H9 (cell line): ENCODE measurements at regions not wholly inside any gene's neighbourhood (a gene's known extent, or its start where the extent isn't known, plus 50 kb on each side); places are given as distances from the start of the nearest gene placed in this dataset.
"Not testable (repeated sequence)": the region's sequence is repeated elsewhere in the genome, so short reads cannot be mapped to it uniquely, and the experiment has no call there.

Experiments used
- DNase-seq: peaks from one replicate; pipeline ENCODE4 v3.0.0-alpha.2; 2017
- H2AFZ ChIP-seq: one replicate; pipeline ENCODE4 v1.6.1; 2013; ENCODE audit warnings: mild to moderate bottlenecking, low read length, control low read depth, moderate library complexity
- H2AK5ac ChIP-seq: 2 replicates; pipeline ENCODE4 v1.6.1; 2013; ENCODE audit warnings: low read length, control low read depth, mixed read lengths; ENCODE audit not compliant: insufficient read length
- H2BK120ac ChIP-seq: one replicate; pipeline ENCODE4 v1.6.1; 2013; ENCODE audit warnings: low read depth, mild to moderate bottlenecking, low read length, control low read depth, inconsistent platforms; ENCODE audit not compliant: poor library complexity, severe bottlenecking
- H2BK12ac ChIP-seq: 2 replicates; pipeline ENCODE4 v1.6.1; 2013; ENCODE audit warnings: low read length, control low read depth, mixed read lengths, low read depth; ENCODE audit not compliant: insufficient read length
- H2BK15ac ChIP-seq: 2 replicates; pipeline ENCODE4 v1.6.1; 2013; ENCODE audit warnings: low read depth, low read length, control low read depth
- H2BK20ac ChIP-seq: one replicate; pipeline ENCODE4 v1.6.1; 2013; ENCODE audit warnings: low read depth, mild to moderate bottlenecking, low read length, control low read depth, inconsistent platforms; ENCODE audit not compliant: poor library complexity, severe bottlenecking
- H2BK5ac ChIP-seq: 2 replicates; pipeline ENCODE4 v1.6.1; 2013; ENCODE audit warnings: low read length, control low read depth, mixed read lengths; ENCODE audit not compliant: insufficient read length
- H3K14ac ChIP-seq: 2 replicates; pipeline ENCODE4 v1.6.1; 2013; ENCODE audit warnings: low read length, control low read depth; ENCODE audit not compliant: insufficient read depth
- H3K18ac ChIP-seq: 2 replicates; pipeline ENCODE4 v1.6.1; 2013; ENCODE audit warnings: low read depth, mild to moderate bottlenecking, mixed read lengths, low read length, control low read depth; ENCODE audit not compliant: insufficient read length
- H3K23ac ChIP-seq: 2 replicates; pipeline ENCODE4 v1.6.1; 2013; ENCODE audit warnings: low read length, control low read depth, mixed read lengths, low read depth; ENCODE audit not compliant: insufficient read length
- H3K23me2 ChIP-seq: 2 replicates; pipeline ENCODE4 v1.6.1; 2013; ENCODE audit warnings: low read depth, mild to moderate bottlenecking, mixed read lengths, low read length, control low read depth; ENCODE audit not compliant: insufficient read length, poor library complexity, severe bottlenecking
- H3K27ac ChIP-seq: 2 replicates; pipeline ENCODE4 v1.5.1; 2013; ENCODE audit warnings: low read length, control low read depth, mixed read lengths, low read depth; ENCODE audit not compliant: insufficient read length
- H3K27me3 ChIP-seq: 2 replicates; pipeline ENCODE4 v1.6.1; 2013; ENCODE audit warnings: low read length, control low read depth, inconsistent platforms; ENCODE audit not compliant: insufficient read depth
- H3K4ac ChIP-seq: 2 replicates; pipeline ENCODE4 v1.6.1; 2013; ENCODE audit warnings: low read depth, mild to moderate bottlenecking, control low read depth, inconsistent platforms, low read length, moderate library complexity
- H3K4me1 ChIP-seq: 2 replicates; pipeline ENCODE4 v1.6.1; 2013; ENCODE audit warnings: low read length, control low read depth, inconsistent platforms; ENCODE audit not compliant: insufficient read depth
- H3K4me2 ChIP-seq: 2 replicates; pipeline ENCODE4 v1.6.1; 2013; ENCODE audit warnings: low read length, control low read depth, mixed read lengths; ENCODE audit not compliant: insufficient read length, insufficient read depth
- H3K56ac ChIP-seq: 2 replicates; pipeline ENCODE4 v1.6.1; 2013; ENCODE audit warnings: low read depth, mild to moderate bottlenecking, mixed read lengths, low read length, control low read depth; ENCODE audit not compliant: insufficient read length
- H3K79me1 ChIP-seq: 2 replicates; pipeline ENCODE4 v1.6.1; 2013; ENCODE audit warnings: low read depth, mild to moderate bottlenecking, moderate library complexity, low read length, control low read depth, inconsistent platforms; ENCODE audit not compliant: insufficient read depth, poor library complexity, severe bottlenecking
- H3K79me2 ChIP-seq: 2 replicates; pipeline ENCODE4 v1.6.1; 2013; ENCODE audit warnings: low read length, control low read depth, inconsistent platforms; ENCODE audit not compliant: insufficient read depth
- H3K9ac ChIP-seq: 2 replicates; pipeline ENCODE4 v1.6.1; 2013; ENCODE audit warnings: low read length, control low read depth, mixed read lengths; ENCODE audit not compliant: insufficient read length; ENCODE audit errors: extremely low read depth
- H3K9me3 ChIP-seq: one replicate; pipeline ENCODE4 v1.6.1; 2013; ENCODE audit warnings: low read depth, low read length, inconsistent platforms; ENCODE audit not compliant: control insufficient read depth
- H3T11ph ChIP-seq: one replicate; pipeline ENCODE4 v1.6.1; 2013; ENCODE audit warnings: mild to moderate bottlenecking, low read length, control low read depth, inconsistent platforms
- H4K20me1 ChIP-seq: one replicate; pipeline ENCODE4 v1.6.1; 2013; ENCODE audit not compliant: control insufficient read depth, insufficient read length, insufficient read depth
- H4K5ac ChIP-seq: 2 replicates; pipeline ENCODE4 v1.6.1; 2013; ENCODE audit warnings: low read depth, mild to moderate bottlenecking, mixed read lengths, low read length, control low read depth; ENCODE audit not compliant: insufficient read length
- H4K8ac ChIP-seq: replicated peaks from 2 replicates; pipeline ENCODE4 v1.6.1; 2013; ENCODE audit warnings: low read length, control low read depth, mixed read lengths, low read depth; ENCODE audit not compliant: insufficient read length
- H4K91ac ChIP-seq: 2 replicates; pipeline ENCODE4 v1.6.1; 2013; ENCODE audit warnings: low read depth, mild to moderate bottlenecking, moderate library complexity, mixed read lengths, low read length, control low read depth; ENCODE audit not compliant: insufficient read length
- H3K27ac Mint-ChIP-seq, 3 experiments: 2 replicates in 2 of 3; 3 replicates in 1 of 3; pipeline ENCODE4 v1.8.0; 2020 to 2021; ENCODE audit warnings: mixed read lengths in 3 of 3, mild to moderate bottlenecking in 1 of 3, moderate library complexity in 1 of 3
- H3K27me3 Mint-ChIP-seq: 2 replicates; pipeline ENCODE4 v1.8.0; 2021; ENCODE audit warnings: low read depth, mild to moderate bottlenecking, moderate library complexity, mixed read lengths
- H3K36me3 Mint-ChIP-seq, 3 experiments: 2 replicates in 2 of 3; 3 replicates in 1 of 3; pipeline ENCODE4 v1.8.0; 2020 to 2021; ENCODE audit warnings: low read depth in 3 of 3, mixed read lengths in 3 of 3; ENCODE audit not compliant: insufficient read depth in 1 of 3
- H3K4me1 Mint-ChIP-seq, 2 experiments: 2 replicates each; pipeline ENCODE4 v1.8.0; 2020; ENCODE audit warnings: mixed read lengths in 2 of 2
- H3K4me3 Mint-ChIP-seq, 2 experiments: 2 replicates in 1 of 2; 3 replicates in 1 of 2; pipeline ENCODE4 v1.8.0; 2020 to 2021; ENCODE audit warnings: mild to moderate bottlenecking in 2 of 2, mixed read lengths in 2 of 2, moderate library complexity in 1 of 2
- H3K9me3 Mint-ChIP-seq, 2 experiments: 2 replicates in 1 of 2; 3 replicates in 1 of 2; pipeline ENCODE4 v1.8.0; 2020; ENCODE audit warnings: mild to moderate bottlenecking in 2 of 2, mixed read lengths in 2 of 2, moderate library complexity in 1 of 2
- CTCF ChIP-seq: fragments of 200-600 bp; sonication (generic); conservative IDR thresholded peaks from 3 replicates; pipeline ENCODE4 v1.8.0; 2021; ENCODE audit warnings: antibody characterized with exemption, mild to moderate bottlenecking
- WGBS: extraction: QIAGEN DNeasy Blood & Tissue Kit; methylation state at CpG from one replicate; pipeline ENCODE4 v1.1.7; 2013; ENCODE audit warnings: missing lambda C conversion rate, low lambda C conversion rate, mixed read lengths; ENCODE audit not compliant: insufficient read length; ENCODE audit errors: extremely low coverage; 5-methylcytosine and 5-hydroxymethylcytosine counted together

DNA sequence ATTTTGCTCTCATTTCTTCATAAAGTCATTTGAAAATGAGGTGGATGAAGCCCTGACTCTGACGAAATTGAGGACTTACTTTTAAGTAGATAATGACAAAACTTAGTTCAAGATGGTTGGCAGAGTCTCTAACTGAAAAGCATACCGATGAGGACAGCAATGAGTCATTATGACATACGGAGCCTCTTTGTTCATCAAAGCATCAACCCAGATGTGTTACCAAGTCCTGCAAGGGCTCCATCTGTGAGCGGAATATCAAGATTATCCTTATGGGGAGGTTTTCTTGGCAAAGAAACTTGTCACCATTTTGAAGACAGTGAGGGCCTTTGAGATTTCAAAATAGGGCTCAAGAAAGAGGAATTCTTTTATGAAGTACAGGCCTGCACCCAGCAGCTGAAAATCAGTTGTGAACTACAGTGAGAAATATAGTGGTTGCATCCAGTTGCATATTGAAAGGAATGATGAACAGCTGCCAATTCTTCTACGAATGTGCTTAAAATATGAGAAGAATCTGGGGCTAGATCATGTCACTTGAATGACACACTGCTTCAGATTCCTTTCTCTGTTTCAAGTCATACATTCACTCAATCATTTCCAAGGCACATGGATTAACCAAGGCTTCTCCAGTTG lies 86.6 kb upstream of the SLC24A2 start:
- no peaks in the 10 kb centered on the region for H3K4me1 Mint-ChIP-seq
- no peak overlapping the region for H2BK15ac ChIP-seq
- no peaks in the 10 kb centered on the region for H4K20me1 ChIP-seq
- H3K9ac ChIP-seq, result no peak overlapping the region
- H3K4me2 ChIP-seq, result no peak overlapping the region
- no peak overlapping the region for H3K27ac ChIP-seq
- H3K23me2 ChIP-seq, result no peaks in the 10 kb centered on the region
- peaks cover 13 to 14% of the 10 kb centered on the region in 2 experiments; a peak in 4 of 5 replicates for H3K9me3 Mint-ChIP-seq
- no peak overlapping the region for H2BK120ac ChIP-seq
- no peak overlapping the region for H3K18ac ChIP-seq
- no peak for DNase-seq
- no peak overlapping the region for H2AK5ac ChIP-seq
- H3K4me3 Mint-ChIP-seq, result no peak overlapping the region
- H3K36me3 Mint-ChIP-seq, result peaks cover 0 to 15% (median 0%) of the 10 kb centered on the region in 3 experiments; a peak in 4 of 7 replicates
- H3K14ac ChIP-seq, result no peak overlapping the region
- no peak overlapping the region for H2BK12ac ChIP-seq
- H3K4ac ChIP-seq, result no peak overlapping the region
- H3K27ac Mint-ChIP-seq, result no peak overlapping the region; a peak in 1 of 7 replicates
- H3K79me2 ChIP-seq, result no peaks in the 10 kb centered on the region
- WGBS, result no CpG with 5 or more reads among the region's 5 CpGs
- H3K56ac ChIP-seq, result no peak overlapping the region
- TF ChIP-seq CTCF, result no peak
- no peaks in the 10 kb centered on the region for H3K79me1 ChIP-seq
- H3K27me3 ChIP-seq, result no peaks in the 10 kb centered on the region
- H4K8ac ChIP-seq, result no peak overlapping the region
- H2BK5ac ChIP-seq, result no peak overlapping the region
- no peak overlapping the region for H2AFZ ChIP-seq
- no peak overlapping the region for H4K91ac ChIP-seq
- no peak overlapping the region for H3T11ph ChIP-seq
- H2BK20ac ChIP-seq, result no peak overlapping the region
- no peak overlapping the region for H3K23ac ChIP-seq
- no peaks in the 10 kb centered on the region for H3K9me3 ChIP-seq
- no peaks in the 10 kb centered on the region for H3K4me1 ChIP-seq
- H3K27me3 Mint-ChIP-seq, result no peaks in the 10 kb centered on the region
- no peak overlapping the region for H4K5ac ChIP-seq

DNA sequence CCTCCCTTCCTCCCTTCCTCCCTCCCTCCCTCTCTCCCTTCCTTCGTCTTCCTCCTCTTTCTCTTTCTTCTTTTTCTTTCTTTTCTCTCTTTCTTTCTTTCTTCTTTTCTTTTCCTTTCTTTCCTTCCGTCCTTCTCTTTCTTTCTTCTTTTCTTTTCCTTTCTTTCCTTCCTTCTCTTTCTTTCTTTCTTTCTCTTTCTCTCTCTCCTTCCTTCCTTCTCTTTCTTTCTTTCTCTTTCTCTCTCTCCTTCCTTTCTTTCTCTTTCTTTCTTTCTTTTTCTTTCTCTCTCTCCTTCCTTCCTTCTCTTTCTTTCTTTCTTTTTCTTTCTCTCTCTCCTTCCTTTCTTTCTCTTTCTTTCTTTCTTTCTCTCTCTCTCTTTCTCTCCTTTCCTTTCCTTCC lies 84.4 kb upstream of the SLC24A2 start:
- not testable (repeated sequence) for H3K23me2 ChIP-seq, H2AK5ac ChIP-seq, H3K9ac ChIP-seq, H3K27ac ChIP-seq, H4K91ac ChIP-seq, H3K14ac ChIP-seq, H4K8ac ChIP-seq, H3T11ph ChIP-seq, H2BK20ac ChIP-seq, H3K79me1 ChIP-seq, H3K18ac ChIP-seq, H2BK120ac ChIP-seq, H3K4me3 Mint-ChIP-seq, H3K4me1 ChIP-seq, H3K9me3 ChIP-seq, H3K79me2 ChIP-seq, H3K4ac ChIP-seq, H2AFZ ChIP-seq, H3K27me3 ChIP-seq, H4K5ac ChIP-seq, H2BK5ac ChIP-seq, DNase-seq, H3K4me2 ChIP-seq, H3K27me3 Mint-ChIP-seq, H2BK15ac ChIP-seq, H3K23ac ChIP-seq, H2BK12ac ChIP-seq, H3K27ac Mint-ChIP-seq, H3K56ac ChIP-seq, H4K20me1 ChIP-seq, H3K4me1 Mint-ChIP-seq
- H3K36me3 Mint-ChIP-seq, result peaks cover 0 to 15% (median 2%) of the 10 kb centered on the region in 3 experiments; a peak in 4 of 7 replicates
- peaks cover 14 to 17% of the 10 kb centered on the region in 2 experiments for H3K9me3 Mint-ChIP-seq
- WGBS, result no CpG with 5 or more reads among the region's 2 CpGs
